ENCODE measurements at regions not wholly inside any gene's neighbourhood (a gene's known extent, or its start where the extent isn't known, plus 50 kb on each side); places are given as distances from the start of the nearest gene placed in this dataset.

GRCh38 chr3:13203398-13204176 lies 130.4 kb upstream of the IQSEC1 start:
- H3K4me1 ChIP-seq (ENCODE audit: control insufficient read depth, insufficient read depth, low read length): no peaks in the 10 kb centered on the region
- H3K27me3 ChIP-seq (ENCODE audit: control insufficient read depth, insufficient read depth, low read length): no peaks in the 10 kb centered on the region
- H3K9me3 ChIP-seq (ENCODE audit: control insufficient read depth, insufficient read depth, low read length): no peaks in the 10 kb centered on the region
- no peak overlapping the region for H3K4me3 ChIP-seq (ENCODE audit: low read depth, low read length)
- H3K36me3 ChIP-seq (ENCODE audit: control insufficient read depth, insufficient read depth, low read length): no peaks in the 10 kb centered on the region
- no peak overlapping the region for H3K9ac ChIP-seq (ENCODE audit: low read depth, low read length)

GRCh38 chr3:13202744-13203397 lies 129.6 kb upstream of the IQSEC1 start:
- H3K9ac ChIP-seq (ENCODE audit: low read depth, low read length): no peak overlapping the region
- no peak overlapping the region for H3K4me3 ChIP-seq (ENCODE audit: low read depth, low read length)
- H3K9me3 ChIP-seq (ENCODE audit: control insufficient read depth, insufficient read depth, low read length): no peaks in the 10 kb centered on the region
- H3K27me3 ChIP-seq (ENCODE audit: control insufficient read depth, insufficient read depth, low read length): no peaks in the 10 kb centered on the region
- H3K4me1 ChIP-seq (ENCODE audit: control insufficient read depth, insufficient read depth, low read length): no peaks in the 10 kb centered on the region
- H3K36me3 ChIP-seq (ENCODE audit: control insufficient read depth, insufficient read depth, low read length): no peaks in the 10 kb centered on the region

GRCh38 chr3:13201851-13202250 lies 128.6 kb upstream of the IQSEC1 start:
- no peaks in the 10 kb centered on the region for H3K9me3 ChIP-seq (ENCODE audit: control insufficient read depth, insufficient read depth, low read length)
- no peak overlapping the region for H3K4me3 ChIP-seq (ENCODE audit: low read depth, low read length)
- H3K27me3 ChIP-seq (ENCODE audit: control insufficient read depth, insufficient read depth, low read length): no peaks in the 10 kb centered on the region
- no peak overlapping the region for H3K9ac ChIP-seq (ENCODE audit: low read depth, low read length)
- H3K36me3 ChIP-seq (ENCODE audit: control insufficient read depth, insufficient read depth, low read length): no peaks in the 10 kb centered on the region
- no peaks in the 10 kb centered on the region for H3K4me1 ChIP-seq (ENCODE audit: control insufficient read depth, insufficient read depth, low read length)

GRCh38 chr3:13200946-13201345 lies 127.7 kb upstream of the IQSEC1 start:
- H3K4me1 ChIP-seq (ENCODE audit: control insufficient read depth, insufficient read depth, low read length): no peaks in the 10 kb centered on the region
- no peak overlapping the region for H3K9ac ChIP-seq (ENCODE audit: low read depth, low read length)
- H3K27me3 ChIP-seq (ENCODE audit: control insufficient read depth, insufficient read depth, low read length): no peaks in the 10 kb centered on the region

GRCh38 chr3:13200465-13200864 lies 127.2 kb upstream of the IQSEC1 start:
- Histone ChIP-seq H3K27me3 (ENCODE audit: control insufficient read depth, insufficient read depth, low read length) (no peaks in the 10 kb centered on the region), H3K9me3 (ENCODE audit: control insufficient read depth, insufficient read depth, low read length) (no peaks in the 10 kb centered on the region), H3K4me3 (ENCODE audit: low read depth, low read length) (no peak overlapping the region), H3K36me3 (ENCODE audit: control insufficient read depth, insufficient read depth, low read length) (no peaks in the 10 kb centered on the region), H3K4me1 (ENCODE audit: control insufficient read depth, insufficient read depth, low read length) (no peaks in the 10 kb centered on the region), H3K9ac (ENCODE audit: low read depth, low read length) (no peak overlapping the region)

More at GRCh38 chr3:13200946-13201345, 127.7 kb upstream of the IQSEC1 start:
- Histone ChIP-seq H3K4me3 (ENCODE audit: low read depth, low read length) (no peak overlapping the region), H3K9me3 (ENCODE audit: control insufficient read depth, insufficient read depth, low read length) (no peaks in the 10 kb centered on the region), H3K36me3 (ENCODE audit: control insufficient read depth, insufficient read depth, low read length) (no peaks in the 10 kb centered on the region)

GRCh38 chr3:13199899-13200451 lies 126.7 kb upstream of the IQSEC1 start:
- Histone ChIP-seq H3K9ac (ENCODE audit: low read depth, low read length) (no peak overlapping the region), H3K4me3 (ENCODE audit: low read depth, low read length) (no peak overlapping the region), H3K9me3 (ENCODE audit: control insufficient read depth, insufficient read depth, low read length) (no peaks in the 10 kb centered on the region), H3K27me3 (ENCODE audit: control insufficient read depth, insufficient read depth, low read length) (no peaks in the 10 kb centered on the region), H3K4me1 (ENCODE audit: control insufficient read depth, insufficient read depth, low read length) (no peaks in the 10 kb centered on the region), H3K36me3 (ENCODE audit: control insufficient read depth, insufficient read depth, low read length) (no peaks in the 10 kb centered on the region)

GRCh38 chr3:13199006-13199776 lies 126.0 kb upstream of the IQSEC1 start:
- Histone ChIP-seq H3K9ac (ENCODE audit: low read depth, low read length) (no peak overlapping the region), H3K36me3 (ENCODE audit: control insufficient read depth, insufficient read depth, low read length) (no peaks in the 10 kb centered on the region), H3K4me3 (ENCODE audit: low read depth, low read length) (no peak overlapping the region), H3K9me3 (ENCODE audit: control insufficient read depth, insufficient read depth, low read length) (no peaks in the 10 kb centered on the region), H3K27me3 (ENCODE audit: control insufficient read depth, insufficient read depth, low read length) (no peaks in the 10 kb centered on the region), H3K4me1 (ENCODE audit: control insufficient read depth, insufficient read depth, low read length) (no peaks in the 10 kb centered on the region)

GRCh38 chr3:13198264-13198879 lies 125.1 kb upstream of the IQSEC1 start:
- no peaks in the 10 kb centered on the region for H3K9me3 ChIP-seq (ENCODE audit: control insufficient read depth, insufficient read depth, low read length)
- no peak overlapping the region for H3K4me3 ChIP-seq (ENCODE audit: low read depth, low read length)
- H3K36me3 ChIP-seq (ENCODE audit: control insufficient read depth, insufficient read depth, low read length): no peaks in the 10 kb centered on the region
- H3K4me1 ChIP-seq (ENCODE audit: control insufficient read depth, insufficient read depth, low read length): no peaks in the 10 kb centered on the region
- no peaks in the 10 kb centered on the region for H3K27me3 ChIP-seq (ENCODE audit: control insufficient read depth, insufficient read depth, low read length)
- no peak overlapping the region for H3K9ac ChIP-seq (ENCODE audit: low read depth, low read length)

GRCh38 chr3:13197795-13198194 lies 124.6 kb upstream of the IQSEC1 start:
- Histone ChIP-seq H3K9me3 (ENCODE audit: control insufficient read depth, insufficient read depth, low read length) (no peaks in the 10 kb centered on the region), H3K4me1 (ENCODE audit: control insufficient read depth, insufficient read depth, low read length) (no peaks in the 10 kb centered on the region), H3K27me3 (ENCODE audit: control insufficient read depth, insufficient read depth, low read length) (no peaks in the 10 kb centered on the region), H3K4me3 (ENCODE audit: low read depth, low read length) (no peak overlapping the region), H3K9ac (ENCODE audit: low read depth, low read length) (no peak overlapping the region), H3K36me3 (ENCODE audit: control insufficient read depth, insufficient read depth, low read length) (no peaks in the 10 kb centered on the region)

- Histone ChIP-seq H3K9me3 (ENCODE audit: control insufficient read depth, insufficient read depth, low read length) (no peaks in the 10 kb centered on the region), H3K9ac (ENCODE audit: low read depth, low read length) (no peak overlapping the region), H3K36me3 (ENCODE audit: control insufficient read depth, insufficient read depth, low read length) (no peaks in the 10 kb centered on the region), H3K4me1 (ENCODE audit: control insufficient read depth, insufficient read depth, low read length) (no peaks in the 10 kb centered on the region), H3K27me3 (ENCODE audit: control insufficient read depth, insufficient read depth, low read length) (no peaks in the 10 kb centered on the region), H3K4me3 (ENCODE audit: low read depth, low read length) (no peak overlapping the region)
These were observed 124.1 kb upstream of the IQSEC1 start for GRCh38 chr3:13197281-13197680.

GRCh38 chr3:13195374-13195773 lies 122.1 kb upstream of the IQSEC1 start:
- no peak overlapping the region for H3K4me3 ChIP-seq (ENCODE audit: low read depth, low read length)
- H3K27me3 ChIP-seq (ENCODE audit: control insufficient read depth, insufficient read depth, low read length): no peaks in the 10 kb centered on the region
- H3K4me1 ChIP-seq (ENCODE audit: control insufficient read depth, insufficient read depth, low read length): no peaks in the 10 kb centered on the region
- H3K36me3 ChIP-seq (ENCODE audit: control insufficient read depth, insufficient read depth, low read length): no peaks in the 10 kb centered on the region
- no peaks in the 10 kb centered on the region for H3K9me3 ChIP-seq (ENCODE audit: control insufficient read depth, insufficient read depth, low read length)
- no peak overlapping the region for H3K9ac ChIP-seq (ENCODE audit: low read depth, low read length)
